HG03442 (cell line): ENCODE measurements at regions not wholly inside any gene's neighbourhood (a gene's known extent, or its start where the extent isn't known, plus 50 kb on each side); places are given as distances from the start of the nearest gene placed in this dataset.

Experiments used
- ATAC-seq: cut with Tn5 transposase; IDR thresholded peaks from one replicate; pipeline ENCODE4 v1.9.1; 2021; ENCODE audit warnings: mild to moderate bottlenecking, moderate library complexity; ENCODE audit not compliant: unreplicated experiment

DNA sequence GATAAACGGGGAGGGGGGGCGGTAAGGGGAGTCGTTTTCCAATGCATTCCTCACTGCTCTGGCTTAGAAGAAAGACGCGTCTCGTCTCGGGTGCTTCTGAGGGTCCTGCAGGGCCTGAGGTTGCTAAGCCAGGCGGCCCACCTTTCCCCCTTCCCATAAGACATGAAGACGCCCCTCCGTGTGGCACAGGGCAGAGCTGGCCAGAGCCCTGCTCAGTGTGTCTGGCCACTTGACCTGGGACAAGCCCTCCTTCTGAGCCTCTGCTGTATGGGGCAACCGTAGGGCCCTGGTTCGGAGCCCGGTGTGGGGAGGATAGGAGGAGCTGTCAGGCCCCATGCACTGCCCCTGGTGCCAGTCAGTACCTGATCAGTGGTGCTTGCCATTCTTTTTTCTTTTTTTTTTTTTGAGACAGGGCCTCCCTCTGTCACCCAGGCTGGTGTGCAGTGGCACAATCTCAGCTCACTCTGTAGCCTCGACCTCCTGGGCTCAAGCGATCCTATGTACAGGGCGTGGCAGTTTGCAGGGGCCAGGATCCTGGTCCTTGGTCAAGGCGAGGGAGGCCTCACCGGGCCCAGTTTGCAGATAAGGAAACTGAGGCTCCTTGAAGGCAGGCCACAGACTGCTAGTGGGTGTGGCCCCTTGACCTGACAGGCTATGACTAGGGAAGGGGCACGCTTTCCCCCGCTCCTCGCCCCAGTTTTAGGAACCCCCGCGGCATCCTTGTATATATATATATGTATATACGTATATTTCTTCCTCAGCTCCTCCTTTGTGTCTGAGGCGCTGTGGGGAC is 172.3 kb upstream of the IER5L start:
- ATAC-seq: no peak

DNA sequence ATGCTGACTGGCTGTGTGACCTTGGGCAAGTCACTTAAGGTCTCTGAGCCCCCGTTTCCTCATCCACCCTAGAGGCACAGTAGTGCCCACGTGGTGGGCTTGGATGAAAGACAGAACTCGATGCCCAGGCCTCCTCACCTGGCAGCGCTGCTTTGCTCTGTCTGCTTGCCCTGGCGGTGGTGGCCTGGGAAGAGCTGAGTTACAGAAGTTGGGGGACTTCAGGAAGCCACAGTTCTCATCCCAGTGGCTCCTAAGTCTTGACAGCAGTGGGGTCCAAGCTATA is 171.5 kb upstream of the IER5L start:
- ATAC-seq: no peak

- no peak for ATAC-seq
These were observed 171.0 kb upstream of the IER5L start for GRCh38 chr9:129348890-129349664.

- ATAC-seq: no peak
These were observed 169.5 kb upstream of the IER5L start for GRCh38 chr9:129347316-129348120.

DNA sequence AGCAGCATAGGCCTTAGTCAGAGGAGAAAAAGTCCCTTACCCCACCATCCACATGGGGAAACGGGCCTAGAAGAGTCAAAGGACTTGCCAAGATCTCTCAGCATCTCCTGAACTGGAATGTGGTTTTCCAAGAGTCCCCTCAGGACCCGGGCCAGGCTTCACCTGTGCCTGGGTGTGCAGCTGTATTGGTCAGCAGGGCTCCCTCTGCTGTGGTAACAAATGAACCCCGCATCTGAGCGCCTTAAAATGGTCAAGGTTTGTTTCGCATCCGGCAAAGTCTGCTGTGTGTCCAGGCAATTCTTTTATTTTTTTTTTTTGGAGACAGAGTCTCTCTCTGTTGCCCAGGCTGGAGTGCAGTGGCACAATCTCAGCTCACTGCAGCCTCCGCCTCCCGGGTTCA is 168.0 kb upstream of the IER5L start:
- ATAC-seq: no peak

- ATAC-seq: no peak
These were observed 166.8 kb upstream of the IER5L start for GRCh38 chr9:129344641-129345495.

- no peak for ATAC-seq
These were observed 165.6 kb upstream of the IER5L start for GRCh38 chr9:129343424-129344375.

DNA sequence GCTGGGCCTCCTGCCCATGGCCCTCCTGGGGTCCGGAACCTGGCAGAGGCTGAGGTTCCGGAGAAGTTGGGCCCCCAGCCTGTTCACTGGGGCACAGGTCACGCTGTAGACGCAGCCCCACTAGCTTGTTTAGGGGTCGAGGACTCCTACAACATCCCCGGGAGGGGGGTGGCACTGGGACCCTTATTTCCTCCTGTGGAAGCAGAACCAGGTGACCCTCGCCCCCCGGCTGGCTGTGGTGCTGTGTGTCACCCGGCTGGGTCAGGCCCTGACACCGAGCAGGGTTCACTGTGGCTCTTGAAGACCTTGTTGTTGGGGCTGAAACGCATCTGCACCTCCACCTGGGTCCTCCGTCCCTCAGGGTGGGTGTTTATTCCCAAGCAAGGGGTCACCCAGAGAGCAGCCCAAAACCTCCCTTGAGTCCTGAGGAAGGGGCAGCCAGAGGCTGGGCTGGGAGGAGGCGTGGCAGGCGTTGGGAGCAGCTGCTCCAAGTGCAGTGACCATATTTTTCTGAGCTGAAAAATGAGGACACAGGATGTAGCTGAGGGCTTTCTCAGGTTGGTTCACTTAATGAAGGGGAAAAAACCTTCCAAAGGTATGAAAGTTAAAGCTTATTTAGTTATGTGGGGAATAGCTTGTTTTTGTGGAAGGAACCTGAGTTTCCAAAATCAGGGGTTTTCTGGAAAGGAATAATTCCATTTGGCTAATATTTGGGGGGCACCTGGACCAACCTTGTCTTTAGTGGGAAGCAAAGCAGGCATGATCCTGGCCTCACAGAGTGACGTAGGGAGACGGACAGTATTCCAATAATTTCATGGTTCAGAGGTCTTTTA is 164.7 kb upstream of the IER5L start:
- no peak for ATAC-seq

- no peak for ATAC-seq
These were observed 163.9 kb upstream of the IER5L start for GRCh38 chr9:129341987-129342348.

DNA sequence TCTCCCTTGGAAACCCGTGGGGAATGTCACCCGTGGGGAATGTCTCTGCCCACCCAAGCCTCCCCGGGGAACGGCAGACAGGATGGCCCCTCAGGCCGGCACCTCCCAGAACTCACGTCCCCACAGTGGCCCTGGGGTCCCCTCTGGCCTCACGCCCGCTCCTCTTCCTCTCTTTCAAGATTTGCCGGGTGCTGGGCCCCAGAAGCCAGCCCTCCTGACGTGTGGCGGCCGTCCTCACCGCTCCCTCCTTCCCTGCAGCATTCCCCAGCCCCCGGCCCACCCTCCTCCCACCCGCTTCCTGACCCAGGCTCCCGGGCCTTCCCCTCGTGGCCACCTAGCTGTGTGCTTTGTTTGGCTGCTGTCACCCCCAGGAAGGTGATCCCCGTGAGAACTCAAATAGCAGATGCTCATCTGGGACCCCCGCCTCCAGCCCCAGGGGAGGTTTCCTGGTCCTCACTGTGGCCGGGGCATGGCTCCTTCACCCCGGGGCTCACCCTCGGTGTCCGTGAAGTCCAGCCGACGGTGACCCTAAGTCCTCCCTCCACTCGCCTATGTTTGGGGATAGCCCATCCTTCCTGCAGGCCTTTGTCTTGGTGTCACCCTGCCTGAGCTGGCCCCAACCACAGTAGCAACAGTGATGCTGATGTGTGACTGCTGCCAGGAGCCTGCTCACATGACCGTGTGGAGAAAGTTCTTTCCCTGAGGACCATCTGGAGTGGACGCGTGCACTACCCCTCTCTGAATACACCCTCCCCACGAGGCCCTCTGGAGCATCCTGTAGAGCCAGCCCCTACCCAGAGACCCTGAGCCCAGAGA is 163.3 kb upstream of the IER5L start:
- ATAC-seq: no peak

GRCh38 chr9:129340427-129341170 is 162.5 kb upstream of the IER5L start:
- ATAC-seq: no peak

- no peak for ATAC-seq
These were observed 161.6 kb upstream of the IER5L start for GRCh38 chr9:129339539-129340157.

DNA sequence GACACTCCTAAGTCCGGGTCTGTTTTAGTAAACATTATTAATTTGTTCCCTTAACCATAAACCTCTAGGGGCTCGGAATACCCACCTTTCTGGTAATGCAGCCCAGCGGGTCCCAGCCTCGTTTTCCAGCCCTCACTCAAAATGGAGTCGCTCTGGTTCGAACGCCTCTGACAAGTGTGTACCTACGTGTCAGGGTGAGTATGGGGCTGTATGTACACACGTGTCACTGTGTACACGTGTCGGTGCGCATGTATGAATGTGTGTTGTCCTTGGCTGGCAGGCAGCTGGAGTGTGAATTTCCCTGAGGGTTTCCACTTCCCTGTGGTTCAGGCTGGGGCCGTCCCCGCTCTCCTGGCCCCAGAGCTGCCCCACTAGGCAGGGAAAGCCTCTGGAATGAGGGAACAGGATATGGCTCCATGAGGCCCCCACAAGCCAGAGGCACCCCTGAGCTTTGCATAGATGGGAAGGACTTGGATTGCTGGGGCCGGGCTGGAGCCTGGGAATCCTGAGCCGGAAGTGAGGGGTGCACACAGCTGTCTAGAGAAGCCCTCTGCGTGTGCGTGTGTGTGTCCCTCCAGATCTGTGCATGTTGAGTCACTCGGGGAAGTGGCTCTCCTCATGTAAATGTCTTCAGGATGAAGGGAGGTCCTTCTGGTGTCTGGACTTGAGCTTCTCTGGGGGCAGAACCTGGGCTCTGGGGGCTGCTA is 160.8 kb upstream of the IER5L start:
- no peak for ATAC-seq

- ATAC-seq: no peak
These were observed 159.5 kb upstream of the IER5L start for GRCh38 chr9:129337336-129338140.

DNA sequence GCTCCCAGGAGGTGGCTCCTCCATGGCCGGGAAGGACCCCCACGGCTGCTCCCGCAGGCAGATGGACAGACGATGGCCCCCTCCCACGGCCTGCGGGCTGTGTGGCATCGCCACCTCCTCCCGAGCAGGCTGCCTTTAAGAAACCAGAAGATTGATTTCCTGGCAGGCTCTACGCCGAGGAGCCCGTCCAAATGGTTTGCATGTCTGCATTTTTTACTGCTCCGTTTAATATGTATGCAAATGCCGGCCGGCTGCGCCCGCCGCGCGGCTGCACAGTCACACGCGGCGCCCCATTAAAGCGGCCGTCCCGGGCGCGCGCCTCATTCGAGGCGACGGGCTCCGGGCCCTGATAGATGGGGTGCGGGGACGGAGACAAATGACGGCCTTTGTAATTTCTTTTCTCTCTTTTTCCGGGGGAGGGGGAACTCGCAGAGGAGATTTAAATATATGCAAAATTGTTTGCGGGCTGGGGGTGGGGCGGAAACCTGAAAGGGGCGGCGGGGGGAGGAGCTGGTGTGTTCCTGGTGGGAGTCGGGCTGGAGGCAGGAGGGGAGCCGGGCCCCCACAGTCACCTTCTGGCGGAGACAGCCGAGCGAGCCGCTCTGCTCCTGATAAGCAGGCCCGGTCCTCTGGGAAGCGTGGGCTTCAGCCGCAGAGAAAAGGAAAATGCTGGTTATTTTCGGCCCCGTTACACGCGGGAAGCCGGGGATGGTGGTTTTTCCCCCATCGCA is 158.7 kb upstream of the IER5L start:
- no peak for ATAC-seq
